Kidney capillary endothelial cell (primary cell): ENCODE measurements at regions not wholly inside any gene's neighbourhood (a gene's known extent, or its start where the extent isn't known, plus 50 kb on each side); places are given as distances from the start of the nearest gene placed in this dataset.
"Not testable (repeated sequence)": the region's sequence is repeated elsewhere in the genome, so short reads cannot be mapped to it uniquely, and the experiment has no call there.

Source experiments
- DNase-seq: peaks from one replicate; pipeline ENCODE4 v3.0.0-alpha.2; 2018; ENCODE audit warnings: low spot score

DNA sequence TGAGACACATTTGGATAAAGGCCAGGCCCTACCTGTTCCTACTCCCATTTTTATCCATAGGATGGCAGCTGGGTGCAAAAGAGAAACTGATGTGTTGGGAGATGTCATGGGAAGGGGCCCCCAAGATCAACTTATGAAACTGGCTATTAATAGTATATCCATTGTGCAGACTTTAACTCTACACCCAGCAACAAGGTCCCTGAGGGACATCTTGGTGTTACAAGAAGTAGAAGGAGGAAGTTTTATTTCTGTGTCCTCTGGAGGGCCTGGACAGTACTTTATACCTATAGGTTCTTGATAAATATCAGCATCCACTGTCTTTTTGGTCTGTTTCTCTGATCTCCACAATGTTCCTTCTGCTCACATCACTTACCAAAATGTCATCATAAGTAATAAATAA, 84.6 kb downstream of the BTG1 start:
- no peak for DNase-seq

DNA sequence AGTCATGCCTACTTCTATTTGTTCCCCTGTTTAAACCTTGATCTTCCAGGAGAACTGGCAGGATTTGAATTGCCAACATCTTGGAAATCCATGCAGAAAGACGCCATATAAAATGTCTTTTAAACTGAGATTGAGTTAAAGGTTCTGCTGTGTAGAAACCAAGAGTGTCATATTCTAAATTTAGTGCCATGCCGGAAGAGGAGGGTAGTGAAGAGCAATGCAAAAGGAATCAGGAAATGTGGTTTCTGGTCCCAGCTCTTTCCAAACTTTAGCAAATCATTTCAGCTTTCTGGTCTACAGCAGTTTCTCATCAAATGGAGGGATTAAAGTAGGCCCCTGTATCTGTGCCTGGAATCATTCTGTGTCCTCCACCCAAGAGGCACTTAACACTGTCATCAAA, 85.7 kb downstream of the BTG1 start:
- DNase-seq, result no peak

DNA sequence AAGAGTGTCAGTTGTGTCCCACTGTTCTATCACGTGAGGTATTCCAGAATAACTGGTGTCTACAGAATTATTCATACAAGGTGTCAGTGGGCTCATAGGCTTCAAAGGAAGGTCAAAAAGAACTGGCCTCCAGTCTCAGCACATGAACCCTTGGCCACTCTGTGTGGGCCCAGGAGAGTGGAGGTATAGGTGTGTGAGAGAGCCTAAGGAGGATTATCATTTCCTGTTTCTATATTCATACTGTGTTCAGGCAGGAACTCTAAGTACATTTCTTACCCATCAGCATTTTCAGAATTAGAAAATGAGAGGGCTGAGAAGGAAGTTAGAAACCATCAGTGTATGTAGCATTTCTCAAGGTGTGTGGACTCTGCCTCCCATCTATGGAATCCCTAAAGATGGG, 87.0 kb downstream of the BTG1 start:
- no peak for DNase-seq

- not testable (repeated sequence) for DNase-seq
Observed at GRCh38 chr12:92056756-92057155, 88.9 kb downstream of the BTG1 start.

DNA sequence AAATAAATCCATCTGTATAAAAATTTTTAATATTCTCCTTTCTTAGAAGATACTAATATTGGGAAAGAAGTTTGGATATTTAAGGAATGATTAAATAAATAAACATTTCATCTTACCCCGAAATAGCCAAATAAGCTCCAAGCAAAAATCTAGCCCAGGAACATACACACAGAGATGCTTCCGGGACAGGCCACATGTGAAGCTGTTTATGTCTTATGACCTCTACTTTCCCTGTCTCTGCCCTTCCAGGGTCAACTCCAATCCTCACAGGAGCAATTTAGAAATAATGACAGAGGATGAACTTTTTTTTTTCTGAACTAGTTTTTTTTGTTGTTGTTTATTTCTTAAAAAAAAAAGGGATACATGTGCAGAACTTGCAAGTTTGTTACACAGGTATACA, 89.4 kb downstream of the BTG1 start:
- DNase-seq, result no peak

GRCh38 chr12:92055877-92056276, 89.8 kb downstream of the BTG1 start:
- no peak for DNase-seq

GRCh38 chr12:92051441-92051840, 94.2 kb downstream of the BTG1 start:
- DNase-seq, result no peak

DNA sequence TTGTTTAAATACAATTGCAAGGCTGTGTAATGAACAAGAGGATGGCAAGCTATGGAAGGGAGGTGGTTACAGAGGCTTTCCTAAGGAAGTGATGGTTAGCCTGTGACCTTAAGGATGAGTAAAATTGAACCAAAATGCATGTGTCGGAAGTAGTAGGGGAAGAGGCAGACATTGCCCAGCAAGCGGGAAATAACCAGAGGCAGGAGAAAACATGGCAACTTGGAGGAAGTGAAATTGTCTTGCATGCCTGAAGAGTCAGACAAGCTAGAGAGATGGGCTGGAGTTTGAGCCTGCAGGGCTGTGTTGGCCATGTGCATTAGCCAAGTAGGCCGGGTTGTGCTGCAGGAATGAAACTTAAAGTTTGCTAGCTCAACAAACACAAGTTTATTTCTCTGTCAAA, 96.2 kb downstream of the BTG1 start:
- DNase-seq, result no peak

DNA sequence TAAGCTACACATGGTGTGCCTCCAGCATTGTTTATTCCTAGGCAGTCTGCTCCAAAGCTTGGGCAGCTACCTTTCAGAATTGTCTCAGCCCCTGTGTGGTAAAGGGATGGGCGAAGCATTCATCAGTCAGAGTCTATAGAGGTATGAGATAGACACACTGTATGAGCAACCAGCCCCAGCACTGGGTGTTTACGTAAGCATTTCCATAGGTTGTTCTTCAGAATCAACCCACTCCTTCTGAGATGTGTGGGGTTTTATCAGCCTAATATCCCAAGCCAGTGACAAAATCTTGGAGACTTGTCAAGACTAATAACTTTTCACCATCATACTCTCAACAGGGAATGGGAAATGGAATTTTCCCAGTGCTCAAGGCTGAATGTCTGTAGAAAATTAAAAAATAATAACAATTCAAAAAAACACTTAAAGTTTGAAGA, 98.2 kb downstream of the BTG1 start:
- DNase-seq, result no peak

DNA sequence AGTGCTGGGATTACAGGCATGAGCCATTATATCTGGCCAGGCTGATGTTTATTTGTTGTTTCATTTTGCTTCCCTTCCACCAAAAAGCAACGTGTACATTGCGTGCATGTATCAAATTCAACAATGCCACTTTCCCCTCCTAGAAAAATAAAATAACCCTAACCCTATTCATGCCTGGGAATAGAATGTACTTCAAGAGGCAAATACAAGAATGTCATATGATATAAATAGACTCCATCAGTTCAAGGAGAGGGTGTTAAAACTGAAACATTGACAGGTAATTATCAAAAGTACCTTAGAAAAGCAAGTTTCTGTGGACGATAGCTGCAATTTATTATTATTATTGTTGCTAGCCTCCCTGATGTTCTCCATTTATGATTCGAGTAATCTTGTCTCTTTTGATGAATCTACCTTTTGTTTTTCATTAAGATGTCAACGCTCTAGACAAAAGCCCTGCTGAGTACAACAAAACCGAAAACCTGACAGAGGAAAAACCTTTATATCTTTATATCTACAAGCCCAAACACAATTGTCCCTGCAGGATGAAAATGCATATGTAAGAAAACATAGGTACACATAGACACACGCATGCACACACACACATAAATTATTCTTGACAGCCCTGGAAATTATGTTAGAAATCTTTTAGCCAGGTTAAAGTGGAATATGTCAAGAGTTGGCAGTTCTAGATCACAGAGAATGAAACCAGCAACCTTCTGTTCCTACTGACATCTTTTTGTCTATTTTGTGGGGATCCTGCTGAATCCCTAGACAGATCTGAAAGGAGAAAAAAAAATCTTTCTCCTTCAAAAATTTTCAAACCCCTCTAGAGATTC, 98.9 kb downstream of the BTG1 start:
- no peak for DNase-seq

- no peak for DNase-seq
Observed at GRCh38 chr12:92045852-92046251, 99.8 kb downstream of the BTG1 start.

DNA sequence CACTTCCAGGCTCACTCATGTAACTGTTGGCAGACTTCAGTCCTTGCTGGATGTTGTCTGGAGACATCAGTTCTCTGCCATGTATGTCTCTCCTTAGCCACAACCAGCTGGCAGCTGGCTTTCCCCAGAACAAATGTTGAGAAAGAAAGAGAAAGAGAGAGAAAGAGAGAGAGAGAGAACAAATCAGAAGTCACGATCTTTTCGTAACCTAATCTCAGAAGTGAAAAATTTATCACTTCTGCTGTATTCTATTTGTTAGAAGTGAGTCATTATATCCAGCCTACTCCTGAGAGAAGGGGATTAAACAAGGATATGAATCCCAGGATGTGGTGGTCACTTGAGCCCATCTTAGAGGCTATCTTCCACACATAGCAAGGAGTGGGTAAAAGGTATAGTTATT, 101.2 kb downstream of the BTG1 start:
- no peak for DNase-seq

DNA sequence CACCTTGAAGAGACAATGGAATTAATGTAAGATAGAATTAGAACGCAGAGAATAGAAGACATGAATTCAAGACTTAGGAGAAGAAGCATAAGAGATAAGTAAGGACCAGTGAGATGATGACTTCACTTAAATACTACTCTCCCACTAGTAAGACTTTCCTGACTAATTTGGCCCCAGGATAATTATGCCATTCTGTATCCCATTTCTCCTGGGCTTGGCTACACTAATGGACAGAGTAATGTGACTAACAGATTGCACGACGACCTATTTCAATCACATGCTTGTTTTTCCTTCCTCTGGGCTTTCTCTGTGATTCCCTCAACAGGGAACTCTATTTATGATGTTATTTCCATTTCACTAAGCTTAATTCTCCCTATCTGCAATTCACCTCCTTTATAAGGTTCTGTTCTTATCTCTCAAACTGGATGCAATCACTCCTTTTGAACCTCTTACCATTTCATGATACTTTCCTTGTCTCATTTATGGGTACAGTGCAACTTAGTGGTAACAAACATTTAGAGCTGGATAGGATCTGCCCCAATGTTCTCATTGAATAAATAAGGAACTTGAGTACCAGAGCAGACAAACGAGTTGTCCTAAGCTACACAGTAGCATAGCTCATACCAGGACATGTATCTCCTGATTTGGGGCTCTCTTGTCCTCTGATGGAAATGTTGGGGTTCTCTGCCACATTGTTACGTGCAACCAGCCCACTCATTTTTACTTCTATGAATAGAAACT, 102.7 kb downstream of the BTG1 start:
- DNase-seq, result no peak

- peak; percentile 58 for DNase-seq
Observed at GRCh38 chr12:92041742-92042141, 103.9 kb downstream of the BTG1 start.

DNA sequence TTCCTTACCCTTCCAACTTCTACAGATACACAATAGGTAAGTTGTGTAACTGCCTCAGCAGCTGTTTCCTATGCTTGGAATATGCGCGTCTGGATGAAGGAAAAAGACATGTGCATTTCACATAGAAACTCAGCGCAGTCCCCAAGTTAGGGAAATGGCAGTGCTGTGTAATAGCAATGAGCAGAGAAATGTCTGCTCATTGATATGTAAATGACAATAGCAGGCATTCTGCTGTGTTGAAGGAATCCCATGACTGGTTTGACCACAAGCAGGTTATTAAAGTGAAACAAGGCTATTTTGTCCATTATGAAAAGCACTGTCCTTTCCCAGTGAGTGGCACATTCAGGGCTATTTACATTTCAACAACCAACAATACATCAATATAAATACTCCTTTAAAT, 106.6 kb downstream of the BTG1 start:
- DNase-seq, result no peak

DNA sequence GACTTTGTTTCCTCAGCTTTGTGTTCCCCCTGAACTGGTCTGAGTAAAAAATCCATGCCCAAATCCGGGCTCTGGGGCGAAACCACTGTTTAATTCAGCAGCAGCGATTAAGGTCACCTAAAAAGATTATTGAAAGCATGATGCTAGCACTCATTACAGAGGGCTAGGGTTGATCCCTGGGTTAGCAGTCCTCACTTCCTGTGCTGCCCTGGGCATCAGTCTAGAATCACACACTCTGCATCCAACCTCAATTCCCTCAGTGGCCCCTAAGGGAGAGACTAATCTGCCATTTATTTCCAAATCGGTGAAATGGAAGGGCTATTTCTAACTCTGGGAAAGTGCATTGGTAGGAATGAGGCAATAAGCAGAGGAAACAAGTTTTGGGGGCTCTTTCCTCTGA, 107.2 kb downstream of the BTG1 start:
- no peak for DNase-seq

GRCh38 chr12:92036771-92037453, 108.7 kb downstream of the BTG1 start:
- DNase-seq, result no peak

DNA sequence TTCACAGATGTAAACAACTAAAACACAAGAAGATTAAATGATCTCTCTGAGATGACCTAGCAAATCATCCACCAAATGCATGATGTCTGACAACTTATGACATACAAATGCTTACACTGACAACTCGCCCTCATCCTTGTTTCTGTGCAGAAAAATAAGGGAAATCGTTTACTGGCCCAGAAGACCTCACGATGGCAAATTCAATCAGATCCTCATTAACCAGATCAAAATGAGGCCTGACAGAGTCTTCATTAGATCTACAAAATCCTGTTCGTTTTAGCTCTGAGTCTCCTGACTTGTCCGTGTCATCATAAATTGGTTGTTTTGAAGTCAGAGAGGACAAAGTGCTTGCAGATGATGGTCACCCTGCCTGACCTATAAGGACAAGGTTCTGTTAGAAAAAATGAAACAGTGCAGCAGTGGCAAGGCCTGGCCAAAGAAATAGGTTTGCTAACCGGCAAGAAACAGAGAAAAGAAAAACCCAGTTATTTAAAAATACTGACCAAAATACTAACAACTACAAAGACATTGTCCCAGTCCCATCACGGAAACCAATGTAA, 109.5 kb downstream of the BTG1 start:
- DNase-seq, result no peak

DNA sequence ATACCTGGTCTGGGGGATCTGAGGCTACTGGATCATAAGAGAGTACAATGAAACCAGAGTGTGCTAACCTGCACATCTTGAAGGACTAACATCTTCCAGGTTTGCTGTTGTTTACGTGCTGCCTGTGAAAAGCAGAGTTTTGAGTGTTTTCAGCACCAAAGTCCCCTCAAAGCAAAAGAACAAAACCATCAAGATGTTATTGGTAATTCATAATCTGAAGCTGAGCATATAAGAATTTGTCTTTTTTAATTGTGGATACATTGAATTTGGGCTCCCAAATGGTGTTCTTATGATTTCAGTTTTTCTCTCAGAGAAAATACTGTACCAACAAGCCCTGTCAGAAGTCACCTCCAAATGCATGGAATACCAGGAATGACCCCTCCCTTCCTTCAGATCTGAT, 110.2 kb downstream of the BTG1 start:
- no peak for DNase-seq

DNA sequence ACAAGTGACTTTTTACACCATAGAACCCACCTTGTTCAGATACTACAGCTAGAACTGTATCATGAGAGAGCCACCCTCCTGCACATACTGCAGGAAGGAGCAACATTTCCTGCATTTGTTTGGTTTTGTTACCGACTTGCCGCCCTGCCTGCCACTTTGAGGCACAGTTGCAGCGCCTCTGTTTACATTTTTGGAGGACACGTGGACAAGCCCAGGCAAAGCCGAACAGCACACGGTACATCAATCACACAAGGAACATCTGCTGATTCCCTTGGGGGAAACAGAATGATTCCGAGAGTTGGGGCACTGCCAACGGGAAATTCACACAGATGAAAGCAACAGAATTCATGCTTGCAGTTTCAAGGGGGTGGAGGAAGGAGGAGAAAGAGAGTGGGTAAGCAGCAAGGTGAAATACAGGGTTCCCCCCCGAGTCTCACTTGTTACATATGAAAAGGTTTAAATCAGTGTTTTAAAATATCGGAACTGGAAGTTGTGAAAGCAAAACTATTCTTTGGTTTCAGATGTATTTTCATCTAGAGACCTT, 110.7 kb downstream of the BTG1 start:
- DNase-seq, result peak; percentile 36

- no peak for DNase-seq
Observed at GRCh38 chr12:92034083-92034482, 111.6 kb downstream of the BTG1 start.

DNA sequence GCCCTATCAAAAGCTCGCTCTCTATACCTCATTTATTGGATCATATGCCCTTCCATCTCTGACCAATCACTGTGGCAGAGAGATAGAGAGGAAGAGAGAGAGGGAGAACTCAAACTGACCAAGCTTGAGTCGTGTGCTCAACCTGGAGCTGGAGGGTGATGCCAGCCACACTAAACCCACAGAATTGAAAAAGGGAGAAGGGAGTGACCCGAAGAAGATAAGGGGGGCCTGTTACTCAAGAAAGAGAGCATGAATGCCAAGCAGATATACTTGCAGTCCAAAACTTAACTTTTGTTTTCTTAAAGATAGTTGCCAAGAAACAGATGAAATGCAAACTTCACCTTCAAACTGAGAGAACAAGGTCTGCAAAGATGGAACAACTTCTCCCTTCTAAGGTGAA, 112.7 kb downstream of the BTG1 start:
- no peak for DNase-seq
